Neural progenitor cell (in vitro differentiated cells): ENCODE measurements at regions not wholly inside any gene's neighbourhood (a gene's known extent, or its start where the extent isn't known, plus 50 kb on each side); places are given as distances from the start of the nearest gene placed in this dataset.

Experiments used
- CTCF ChIP-seq: fragments of 200-600 bp; sonication (generic); IDR thresholded peaks from 2 replicates; pipeline ENCODE4 v1.5.1; 2017; ENCODE audit warnings: antibody characterized with exemption, mild to moderate bottlenecking
- EZH2 ChIP-seq: fragments of 200-600 bp; sonication (generic); IDR thresholded peaks from 2 replicates; pipeline ENCODE4 v1.6.1; 2017; ENCODE audit warnings: antibody characterized with exemption, mild to moderate bottlenecking, moderate library complexity
- EZH2phosphoT487 ChIP-seq: fragments of 200-600 bp; sonication (generic); IDR thresholded peaks from 2 replicates; pipeline ENCODE4 v1.6.1; 2017; ENCODE audit warnings: antibody characterized with exemption

GRCh38 chr4:8695237-8696219 is 103.0 kb downstream of the CPZ start:
- TF ChIP-seq CTCF (no peak), EZH2phosphoT487 (no peak), EZH2 (no peak)
